Activated naive CD4-positive, alpha-beta T cell treated with anti-CD3 and anti-CD28 coated beads for 36 hours (primary cell): ENCODE measurements at regions not wholly inside any gene's neighbourhood (a gene's known extent, or its start where the extent isn't known, plus 50 kb on each side); places are given as distances from the start of the nearest gene placed in this dataset.
"Not testable (repeated sequence)": the region's sequence is repeated elsewhere in the genome, so short reads cannot be mapped to it uniquely, and the experiment has no call there.

Experiments used
- CTCF ChIA-PET: fragments of 350-600 bp; sonication (Branson Sonifier 250); formaldehyde crosslinking; loops from one replicate; lab custom pipeline; 2021; ENCODE audit warnings: antibody characterized with exemption; lab: Charles Lee
- DNase-seq: peaks from one replicate; pipeline ENCODE4 v3.0.0-alpha.2; 2020
- H3K27ac Mint-ChIP-seq: one replicate; pipeline ENCODE4 v1.8.0; 2021; ENCODE audit warnings: mild to moderate bottlenecking, mixed read lengths
- H3K27me3 Mint-ChIP-seq: one replicate; pipeline ENCODE4 v1.8.0; 2021; ENCODE audit warnings: low read depth, mixed read lengths
- H3K36me3 Mint-ChIP-seq: one replicate; pipeline ENCODE4 v1.8.0; 2021; ENCODE audit warnings: low read depth, mixed read lengths
- H3K4me1 Mint-ChIP-seq: one replicate; pipeline ENCODE4 v1.8.0; 2021; ENCODE audit warnings: low read depth, mixed read lengths
- H3K4me3 Mint-ChIP-seq: one replicate; pipeline ENCODE4 v1.8.0; 2021; ENCODE audit warnings: mild to moderate bottlenecking, moderate library complexity, mixed read lengths
- H3K9me3 Mint-ChIP-seq: one replicate; pipeline ENCODE4 v1.8.0; 2021; ENCODE audit warnings: mixed read lengths
- intact Hi-C: fragments of 100-400 bp; cut with micrococcal nuclease; formaldehyde crosslinking; loops from one replicate; pipeline ENCODE4 v1.15.1; 2023

DNA sequence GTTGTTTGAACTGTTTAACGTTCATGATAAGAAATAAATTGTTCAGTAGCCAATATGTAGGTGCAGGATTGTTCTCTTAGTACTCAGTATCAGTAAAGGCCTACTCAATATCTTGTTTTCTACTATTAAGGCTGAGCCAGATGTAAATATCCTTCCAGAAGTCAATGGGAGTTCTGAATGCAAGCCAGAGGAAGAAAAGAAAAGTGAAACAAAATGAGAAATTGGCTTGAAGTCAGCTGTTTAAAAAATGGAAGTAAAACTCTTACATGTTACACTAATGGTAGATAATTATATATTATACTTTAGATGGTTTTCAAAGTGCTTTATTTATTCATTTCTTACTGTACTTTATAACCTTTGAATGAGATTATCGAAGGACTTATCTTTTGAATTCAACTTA, 1417.9 kb downstream of the ADGRL3 start:
- H3K27ac Mint-ChIP-seq = no peak overlapping the region
- H3K4me3 Mint-ChIP-seq = no peak overlapping the region
- CTCF ChIA-PET = no interaction called here
- no peaks in the 10 kb centered on the region for H3K36me3 Mint-ChIP-seq
- H3K9me3 Mint-ChIP-seq = peaks cover 5% of the 10 kb centered on the region
- no peaks in the 10 kb centered on the region for H3K27me3 Mint-ChIP-seq
- no peaks in the 10 kb centered on the region for H3K4me1 Mint-ChIP-seq
- intact Hi-C loops = no loop called here
- no peak for DNase-seq

DNA sequence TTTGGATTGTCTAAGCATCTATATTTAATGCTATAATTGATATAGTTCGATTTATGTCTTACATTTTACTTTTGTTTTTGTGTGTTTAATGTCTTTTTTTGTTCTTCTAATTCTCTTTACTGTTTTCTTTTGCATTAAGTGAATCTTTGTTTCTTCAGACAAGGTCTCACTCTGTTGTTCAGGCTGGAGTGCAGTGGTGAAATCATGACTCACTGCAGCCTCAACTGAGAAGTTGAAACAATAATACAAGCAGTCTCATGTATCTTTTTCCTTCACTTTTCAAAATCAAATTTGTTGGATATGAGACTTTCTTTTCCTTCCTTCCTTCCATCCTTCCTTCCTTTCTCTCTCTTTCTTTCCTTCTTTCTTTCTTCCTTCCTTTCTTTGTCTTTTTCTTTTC, 1401.6 kb downstream of the ADGRL3 start:
- CTCF ChIA-PET = no interaction called here

DNA sequence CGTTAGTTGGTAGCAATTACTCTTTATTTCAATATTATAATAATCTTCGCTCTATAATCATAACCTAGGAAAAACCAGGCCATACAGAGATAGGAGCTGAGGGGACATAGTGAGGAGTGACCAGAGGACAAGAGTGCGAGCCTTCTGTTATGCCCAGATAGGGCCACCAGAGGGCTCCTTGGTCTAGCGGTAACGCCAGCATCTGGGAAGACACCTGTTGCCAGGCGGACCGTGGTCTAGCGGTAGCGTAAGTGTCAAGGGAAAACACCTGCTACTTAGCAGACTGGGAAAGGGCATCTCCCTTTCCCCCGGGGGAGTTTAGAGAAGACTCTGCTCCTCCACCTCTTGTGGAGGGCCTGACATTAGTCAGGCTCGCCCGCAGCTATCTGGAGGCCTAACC, 1395.1 kb downstream of the ADGRL3 start:
- intact Hi-C loops, H3K27ac Mint-ChIP-seq, DNase-seq, H3K4me3 Mint-ChIP-seq, H3K4me1 Mint-ChIP-seq, H3K36me3 Mint-ChIP-seq, H3K27me3 Mint-ChIP-seq, CTCF ChIA-PET, H3K9me3 Mint-ChIP-seq: not testable (repeated sequence)

More for the DNA sequence above, 1401.6 kb downstream of the ADGRL3 start:
- no peak for DNase-seq
- no peaks in the 10 kb centered on the region for H3K4me1 Mint-ChIP-seq
- intact Hi-C loops = no loop called here
- no peak overlapping the region for H3K4me3 Mint-ChIP-seq
- H3K27ac Mint-ChIP-seq = no peak overlapping the region
- peaks cover 4% of the 10 kb centered on the region for H3K9me3 Mint-ChIP-seq
- no peaks in the 10 kb centered on the region for H3K36me3 Mint-ChIP-seq
- no peaks in the 10 kb centered on the region for H3K27me3 Mint-ChIP-seq

DNA sequence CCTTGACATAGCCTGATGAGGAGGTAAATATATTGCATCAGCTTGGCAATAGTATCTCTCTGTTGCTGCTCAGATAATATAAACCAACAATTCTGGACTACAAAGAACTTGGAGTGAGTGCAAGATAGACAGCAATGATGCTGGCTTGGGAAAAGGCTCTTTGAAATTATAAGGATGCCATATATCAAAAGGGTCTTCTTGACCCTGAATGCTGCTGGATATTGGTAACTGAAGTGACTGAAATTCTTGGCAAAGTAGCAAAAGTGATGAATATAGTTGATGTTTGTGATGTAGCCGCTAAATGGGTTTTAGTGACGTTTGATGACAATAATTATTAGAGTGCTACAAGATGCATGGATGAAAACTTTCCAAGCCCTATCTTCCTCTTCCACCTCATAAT, 1391.6 kb downstream of the ADGRL3 start:
- intact Hi-C loops = no loop called here
- no peaks in the 10 kb centered on the region for H3K27me3 Mint-ChIP-seq
- no peak overlapping the region for H3K4me3 Mint-ChIP-seq
- DNase-seq = no peak
- H3K36me3 Mint-ChIP-seq = no peaks in the 10 kb centered on the region
- no peaks in the 10 kb centered on the region for H3K4me1 Mint-ChIP-seq
- H3K9me3 Mint-ChIP-seq = peaks cover 2% of the 10 kb centered on the region
- H3K27ac Mint-ChIP-seq = no peak overlapping the region
- CTCF ChIA-PET = no interaction called here

DNA sequence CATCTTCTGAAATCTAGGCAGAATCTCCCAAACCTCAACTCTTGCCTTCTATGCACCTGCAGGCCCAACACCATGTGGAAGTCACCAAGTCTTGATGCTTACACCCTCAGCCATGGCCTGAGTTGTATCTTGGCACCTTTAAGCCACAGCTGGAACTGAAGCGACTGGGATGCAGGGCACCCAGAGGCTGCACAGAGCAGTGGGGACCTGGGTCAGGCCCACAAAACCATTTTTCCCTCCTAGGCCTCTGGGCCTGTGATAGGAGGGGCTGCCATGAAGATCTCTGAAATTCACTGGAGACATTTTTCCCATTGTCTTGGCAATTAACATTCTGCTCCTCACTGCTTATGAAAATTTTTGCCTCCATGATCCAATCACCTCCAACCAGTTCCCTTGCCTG, 1388.5 kb downstream of the ADGRL3 start:
- CTCF ChIA-PET = no interaction called here
- H3K27me3 Mint-ChIP-seq = no peaks in the 10 kb centered on the region
- no peak for DNase-seq
- no peak overlapping the region for H3K27ac Mint-ChIP-seq
- H3K4me3 Mint-ChIP-seq = no peak overlapping the region
- intact Hi-C loops = no loop called here
- no peaks in the 10 kb centered on the region for H3K4me1 Mint-ChIP-seq
- H3K9me3 Mint-ChIP-seq = peaks cover 2% of the 10 kb centered on the region
- H3K36me3 Mint-ChIP-seq = no peaks in the 10 kb centered on the region

DNA sequence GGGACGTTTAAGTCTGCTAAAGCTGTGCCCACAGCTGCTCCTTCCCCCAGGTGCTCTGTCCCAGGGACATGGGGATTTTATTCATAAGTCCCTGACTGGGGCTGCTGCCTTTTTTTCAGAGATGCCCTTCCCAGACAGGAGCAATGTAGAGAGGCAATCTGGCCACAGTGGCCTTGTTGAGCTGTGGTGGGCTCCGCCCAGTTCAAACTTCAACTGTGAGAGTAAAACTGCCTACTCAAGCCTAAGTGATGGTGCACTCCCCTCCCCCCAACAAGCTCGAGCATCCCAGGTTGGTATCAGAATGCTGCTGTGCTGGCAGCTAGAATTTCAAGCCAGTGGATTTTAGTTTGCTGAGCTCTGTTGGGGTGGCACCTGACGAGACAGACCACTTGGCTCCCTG, 1371.4 kb downstream of the ADGRL3 start:
- Mint-ChIP-seq H3K4me3 (no peak overlapping the region), H3K4me1 (no peaks in the 10 kb centered on the region), H3K27ac (no peak overlapping the region), H3K9me3 (peaks cover 18% of the 10 kb centered on the region), H3K36me3 (no peaks in the 10 kb centered on the region), H3K27me3 (no peaks in the 10 kb centered on the region)
- intact Hi-C loops = no loop called here
- CTCF ChIA-PET = no interaction called here
- no peak for DNase-seq

DNA sequence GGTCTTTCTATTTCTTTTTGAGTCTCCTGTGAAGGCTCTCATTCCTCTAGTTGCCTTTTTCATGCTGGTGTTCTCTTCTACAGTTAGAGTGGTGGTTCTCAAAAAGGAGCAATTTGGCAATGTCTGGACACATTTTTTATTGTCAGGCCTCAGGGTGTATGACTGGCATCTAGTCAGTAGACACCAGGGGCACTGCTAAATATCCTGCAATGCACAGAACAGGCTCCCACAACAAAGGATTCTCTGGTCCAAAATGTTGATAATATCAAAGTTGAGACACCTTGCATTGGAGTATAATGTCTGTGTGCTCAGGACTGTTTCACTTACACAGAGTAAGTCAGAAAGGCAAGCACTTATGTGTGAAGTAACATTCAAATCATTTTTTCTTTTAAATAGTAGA, 1360.7 kb downstream of the ADGRL3 start:
- DNase-seq = no peak
- H3K27ac Mint-ChIP-seq = no peak overlapping the region
- peaks cover 5% of the 10 kb centered on the region for H3K9me3 Mint-ChIP-seq
- H3K4me1 Mint-ChIP-seq = no peaks in the 10 kb centered on the region
- CTCF ChIA-PET = no interaction called here
- intact Hi-C loops = no loop called here
- H3K4me3 Mint-ChIP-seq = no peak overlapping the region
- H3K27me3 Mint-ChIP-seq = no peaks in the 10 kb centered on the region
- H3K36me3 Mint-ChIP-seq = no peaks in the 10 kb centered on the region

DNA sequence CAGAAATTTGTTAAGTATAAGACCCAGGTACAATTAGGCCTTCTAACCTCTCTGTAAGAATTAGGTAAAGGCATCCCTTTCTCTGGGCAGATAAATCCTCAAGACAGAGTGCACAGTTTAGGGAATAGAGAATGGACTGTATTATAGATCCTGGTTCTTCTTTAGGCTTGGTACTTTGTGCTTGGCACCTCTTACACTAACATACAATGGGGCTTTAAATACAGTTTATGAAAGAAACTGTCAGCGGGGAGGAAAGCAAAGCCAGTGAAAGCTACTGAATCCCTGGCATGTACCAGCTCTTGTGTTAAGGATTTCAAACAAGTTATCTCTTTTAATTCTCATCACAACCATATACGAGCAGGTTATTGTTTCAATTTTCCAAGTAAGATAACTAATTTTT, 1350.0 kb downstream of the ADGRL3 start:
- H3K9me3 Mint-ChIP-seq = peaks cover 8% of the 10 kb centered on the region
- H3K27me3 Mint-ChIP-seq = no peaks in the 10 kb centered on the region
- no peaks in the 10 kb centered on the region for H3K4me1 Mint-ChIP-seq
- H3K36me3 Mint-ChIP-seq = no peaks in the 10 kb centered on the region
- H3K27ac Mint-ChIP-seq = no peak overlapping the region
- DNase-seq = no peak
- intact Hi-C loops = no loop called here
- H3K4me3 Mint-ChIP-seq = no peak overlapping the region
- CTCF ChIA-PET = no interaction called here

DNA sequence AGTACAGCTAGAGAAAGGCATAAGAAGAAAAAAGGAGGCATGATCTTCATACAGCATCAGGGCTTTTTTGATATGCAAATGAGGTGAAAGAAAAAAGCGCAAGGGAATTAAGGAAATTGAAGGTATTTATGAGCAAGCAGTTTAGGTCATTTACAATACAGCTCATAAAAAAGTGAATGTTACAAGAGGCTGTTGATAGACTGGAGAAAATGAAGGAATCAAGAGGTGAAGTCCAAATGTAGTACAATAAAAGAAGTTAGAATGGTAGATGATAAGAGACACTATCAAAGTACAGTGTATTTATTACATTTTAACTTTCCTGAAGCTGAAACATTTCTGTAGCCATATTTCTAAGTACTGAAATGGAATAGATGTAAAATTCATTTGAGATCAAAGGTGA, 1349.5 kb downstream of the ADGRL3 start:
- H3K4me1 Mint-ChIP-seq = no peaks in the 10 kb centered on the region
- intact Hi-C loops = no loop called here

DNA sequence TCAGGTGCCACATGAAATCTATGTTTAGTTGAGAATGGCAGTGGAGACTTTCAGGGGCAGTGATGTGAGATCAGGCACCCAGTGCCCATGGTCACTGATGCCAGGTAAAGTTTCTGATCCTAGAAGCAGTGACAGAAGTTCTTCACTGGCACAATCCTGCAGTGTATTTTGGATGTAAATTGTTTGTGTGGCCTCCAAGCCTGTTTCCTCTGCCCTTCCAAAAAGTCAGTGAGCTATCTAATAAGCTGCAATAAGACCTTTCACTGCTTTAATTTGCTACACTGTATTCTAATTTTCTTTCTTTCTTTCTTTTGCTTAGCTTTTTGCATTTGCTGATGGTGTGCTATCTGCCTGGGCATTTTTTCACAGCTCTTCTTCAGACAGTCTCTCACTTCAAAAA, 1348.6 kb downstream of the ADGRL3 start:
- no peak overlapping the region for H3K4me3 Mint-ChIP-seq
- H3K9me3 Mint-ChIP-seq = peaks cover 9% of the 10 kb centered on the region
- H3K27me3 Mint-ChIP-seq = no peaks in the 10 kb centered on the region
- CTCF ChIA-PET = no interaction called here
- H3K4me1 Mint-ChIP-seq = no peaks in the 10 kb centered on the region
- H3K27ac Mint-ChIP-seq = no peak overlapping the region
- H3K36me3 Mint-ChIP-seq = no peaks in the 10 kb centered on the region
- no peak for DNase-seq
- intact Hi-C loops = no loop called here

More for the DNA sequence above, 1349.5 kb downstream of the ADGRL3 start:
- no peak for DNase-seq
- Mint-ChIP-seq H3K9me3 (peaks cover 8% of the 10 kb centered on the region), H3K27me3 (no peaks in the 10 kb centered on the region), H3K4me3 (no peak overlapping the region), H3K27ac (no peak overlapping the region), H3K36me3 (no peaks in the 10 kb centered on the region)
- CTCF ChIA-PET = no interaction called here

DNA sequence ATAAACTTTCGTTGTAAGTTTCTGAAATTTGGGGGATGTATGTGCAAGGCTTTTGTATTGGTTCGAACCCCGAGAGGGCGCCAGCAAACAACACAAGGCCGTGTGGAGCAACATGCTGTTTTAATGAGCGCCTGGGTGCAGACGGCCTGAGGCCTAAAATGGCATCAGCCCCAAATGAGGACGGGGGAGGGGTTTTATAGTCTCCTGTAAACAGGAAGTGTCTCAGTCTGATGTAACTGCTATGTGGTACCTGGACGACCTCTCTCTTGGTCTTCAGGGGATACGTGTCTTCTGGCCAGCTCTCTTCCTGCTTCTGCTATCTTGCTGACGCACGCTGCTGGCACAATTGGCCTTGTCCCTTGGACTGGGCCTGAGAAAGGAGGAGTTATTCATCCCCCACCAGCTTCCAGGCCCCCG, 1348.0 kb downstream of the ADGRL3 start:
- H3K9me3 Mint-ChIP-seq = peaks cover 7% of the 10 kb centered on the region

DNA sequence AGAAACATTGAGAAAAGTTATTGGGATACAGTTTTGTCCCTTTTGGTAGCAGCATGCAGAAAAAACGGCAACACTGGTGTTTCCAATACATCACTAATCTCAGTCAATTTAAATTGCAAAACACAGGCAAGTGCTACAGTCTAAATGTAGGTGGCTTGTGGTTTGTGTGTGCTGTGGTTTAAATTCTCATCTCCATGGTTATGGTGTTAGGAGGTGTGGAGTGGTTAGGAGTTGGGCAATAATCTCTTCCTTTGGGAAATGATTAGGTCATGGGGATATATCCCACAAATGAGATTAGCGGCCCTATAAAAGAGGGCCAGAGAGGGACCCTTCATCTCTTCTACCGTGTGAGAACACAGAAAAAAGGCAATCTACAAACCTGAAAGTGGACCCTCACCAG, 1344.3 kb downstream of the ADGRL3 start:
- no peak overlapping the region for H3K27ac Mint-ChIP-seq
- intact Hi-C loops = no loop called here
- DNase-seq = no peak
- no peaks in the 10 kb centered on the region for H3K27me3 Mint-ChIP-seq
- no peaks in the 10 kb centered on the region for H3K36me3 Mint-ChIP-seq
- CTCF ChIA-PET = no interaction called here
- peaks cover 14% of the 10 kb centered on the region for H3K9me3 Mint-ChIP-seq
- H3K4me3 Mint-ChIP-seq = no peak overlapping the region
- no peaks in the 10 kb centered on the region for H3K4me1 Mint-ChIP-seq

More for the DNA sequence above, 1348.0 kb downstream of the ADGRL3 start:
- H3K27me3 Mint-ChIP-seq = no peaks in the 10 kb centered on the region
- no peak for DNase-seq
- intact Hi-C loops = no loop called here
- no peak overlapping the region for H3K27ac Mint-ChIP-seq
- CTCF ChIA-PET = no interaction called here
- H3K4me1 Mint-ChIP-seq = no peaks in the 10 kb centered on the region
- no peak overlapping the region for H3K4me3 Mint-ChIP-seq
- no peaks in the 10 kb centered on the region for H3K36me3 Mint-ChIP-seq

DNA sequence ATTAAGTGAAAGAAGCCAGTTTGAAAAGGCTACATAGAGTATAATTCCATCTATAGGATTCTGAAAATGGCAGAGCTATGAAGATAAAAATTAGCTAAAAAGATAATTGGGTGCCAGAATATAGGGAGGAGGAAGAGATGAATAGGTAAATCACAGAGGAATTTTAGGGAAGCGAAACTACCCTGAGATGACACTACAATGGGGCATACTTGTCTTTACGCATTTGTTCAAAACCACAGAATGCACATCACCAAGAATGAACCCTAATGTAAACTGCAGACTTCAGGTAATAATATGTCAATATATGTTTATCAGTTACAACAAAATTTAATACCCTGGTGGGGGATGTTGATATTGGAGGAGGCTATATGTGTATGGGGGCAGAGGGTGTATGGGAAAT, 1342.9 kb downstream of the ADGRL3 start:
- no peak overlapping the region for H3K4me3 Mint-ChIP-seq
- H3K9me3 Mint-ChIP-seq = peaks cover 17% of the 10 kb centered on the region
- intact Hi-C loops = no loop called here
- H3K27me3 Mint-ChIP-seq = no peaks in the 10 kb centered on the region
- no peak overlapping the region for H3K27ac Mint-ChIP-seq
- no peaks in the 10 kb centered on the region for H3K36me3 Mint-ChIP-seq
- CTCF ChIA-PET = no interaction called here
- DNase-seq = no peak
- no peaks in the 10 kb centered on the region for H3K4me1 Mint-ChIP-seq

DNA sequence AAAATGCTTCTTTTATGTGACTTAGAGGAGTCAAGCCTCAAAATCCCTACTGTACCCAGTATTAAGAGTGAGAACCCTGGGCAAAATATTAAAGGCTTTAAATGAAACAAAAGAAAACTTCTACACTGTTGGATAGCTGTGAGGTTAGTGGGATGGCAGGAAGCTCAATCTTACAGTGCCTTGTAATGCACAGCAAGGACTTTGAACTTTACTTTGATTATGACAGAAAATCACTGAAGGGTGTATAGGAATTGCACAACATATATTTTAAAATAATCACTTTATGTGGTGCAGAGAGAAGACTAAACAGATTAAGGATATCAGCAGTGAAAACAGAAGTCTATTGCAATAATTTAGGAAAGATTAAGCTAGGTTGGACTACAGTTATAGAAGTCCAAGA, 1333.4 kb downstream of the ADGRL3 start:
- no peak for DNase-seq
- Mint-ChIP-seq H3K27ac (no peak overlapping the region), H3K4me3 (no peak overlapping the region), H3K36me3 (peaks cover 1% of the 10 kb centered on the region), H3K27me3 (no peaks in the 10 kb centered on the region), H3K9me3 (peaks cover 13% of the 10 kb centered on the region), H3K4me1 (no peaks in the 10 kb centered on the region)
- intact Hi-C loops = no loop called here
- CTCF ChIA-PET = no interaction called here
